ENCODE measurements at regions not wholly inside any gene's neighbourhood (a gene's known extent, or its start where the extent isn't known, plus 50 kb on each side); places are given as distances from the start of the nearest gene placed in this dataset.

DNA sequence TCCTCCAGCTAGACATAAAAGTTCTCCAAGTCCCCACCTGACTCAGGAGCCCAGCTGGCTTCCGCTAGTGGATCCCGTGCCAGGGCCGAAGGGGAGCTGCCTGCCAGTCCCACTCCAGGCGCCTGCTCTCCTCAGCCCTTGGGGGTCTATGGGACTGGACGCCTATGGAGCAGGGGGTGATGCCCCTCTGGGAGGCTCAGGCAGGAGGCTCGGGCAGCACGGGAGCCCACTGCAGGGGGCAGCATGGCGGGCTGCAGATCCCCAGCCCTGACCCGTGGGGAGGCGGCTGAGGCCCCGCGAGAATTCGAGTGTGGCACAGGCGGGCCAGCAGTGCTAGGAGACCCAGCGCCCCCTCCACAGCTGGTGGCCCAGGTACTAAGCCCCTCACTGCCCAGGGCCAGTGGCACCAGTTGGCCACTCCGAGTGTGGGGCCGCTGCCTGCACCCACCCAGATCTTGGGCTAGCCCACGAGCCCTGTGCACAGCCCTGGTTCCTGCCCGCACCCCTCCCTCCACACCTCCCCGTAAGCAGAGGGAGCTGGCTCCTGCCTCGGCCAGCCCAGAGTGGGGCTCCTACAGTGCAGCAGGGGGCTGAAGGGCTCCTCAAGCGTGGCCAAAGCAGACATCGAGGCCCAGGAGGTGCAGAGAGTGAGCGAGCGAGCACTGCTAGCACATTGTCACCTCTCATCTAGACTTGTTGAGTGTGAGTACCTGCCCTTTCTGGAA, 221.3 kb upstream of the NSMCE3 start:
- no peak overlapping the region for H3K4me3 ChIP-seq (ENCODE audit: low read length)
- TF ChIP-seq, protein P1, sequence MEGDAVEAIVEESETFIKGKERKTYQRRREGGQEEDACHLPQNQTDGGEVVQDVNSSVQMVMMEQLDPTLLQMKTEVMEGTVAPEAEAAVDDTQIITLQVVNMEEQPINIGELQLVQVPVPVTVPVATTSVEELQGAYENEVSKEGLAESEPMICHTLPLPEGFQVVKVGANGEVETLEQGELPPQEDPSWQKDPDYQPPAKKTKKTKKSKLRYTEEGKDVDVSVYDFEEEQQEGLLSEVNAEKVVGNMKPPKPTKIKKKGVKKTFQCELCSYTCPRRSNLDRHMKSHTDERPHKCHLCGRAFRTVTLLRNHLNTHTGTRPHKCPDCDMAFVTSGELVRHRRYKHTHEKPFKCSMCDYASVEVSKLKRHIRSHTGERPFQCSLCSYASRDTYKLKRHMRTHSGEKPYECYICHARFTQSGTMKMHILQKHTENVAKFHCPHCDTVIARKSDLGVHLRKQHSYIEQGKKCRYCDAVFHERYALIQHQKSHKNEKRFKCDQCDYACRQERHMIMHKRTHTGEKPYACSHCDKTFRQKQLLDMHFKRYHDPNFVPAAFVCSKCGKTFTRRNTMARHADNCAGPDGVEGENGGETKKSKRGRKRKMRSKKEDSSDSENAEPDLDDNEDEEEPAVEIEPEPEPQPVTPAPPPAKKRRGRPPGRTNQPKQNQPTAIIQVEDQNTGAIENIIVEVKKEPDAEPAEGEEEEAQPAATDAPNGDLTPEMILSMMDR (conservative IDR thresholded peaks at IDR 0.05; ENCODE audit: low read length): no peak
- no peak for DNase-seq (ENCODE audit: low read depth)

DNA sequence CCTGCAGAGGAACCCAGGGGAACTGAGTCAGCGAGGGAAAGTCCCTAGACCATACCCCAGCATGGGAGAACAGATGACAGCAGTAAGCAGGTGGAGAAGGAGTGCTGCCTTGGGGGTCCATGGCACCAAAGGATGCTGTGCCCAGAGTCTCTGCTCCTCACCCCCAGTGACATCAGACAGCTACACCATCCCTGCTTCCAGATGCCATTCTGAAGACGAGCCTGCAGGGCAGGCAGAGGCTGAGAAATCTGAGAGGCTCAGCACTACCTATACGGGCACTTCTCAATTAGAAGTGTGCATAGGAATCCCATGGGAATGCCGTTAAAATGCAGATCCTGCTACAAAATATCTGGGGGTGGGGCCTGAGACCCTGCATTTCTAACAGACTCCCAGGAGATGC, 211.3 kb upstream of the NSMCE3 start:
- DNase-seq (ENCODE audit: low read depth): no peak
- H3K4me3 ChIP-seq (ENCODE audit: low read length): no peak overlapping the region
- TF ChIP-seq, protein P1 (conservative IDR thresholded peaks at IDR 0.05; ENCODE audit: low read length): no peak

DNA sequence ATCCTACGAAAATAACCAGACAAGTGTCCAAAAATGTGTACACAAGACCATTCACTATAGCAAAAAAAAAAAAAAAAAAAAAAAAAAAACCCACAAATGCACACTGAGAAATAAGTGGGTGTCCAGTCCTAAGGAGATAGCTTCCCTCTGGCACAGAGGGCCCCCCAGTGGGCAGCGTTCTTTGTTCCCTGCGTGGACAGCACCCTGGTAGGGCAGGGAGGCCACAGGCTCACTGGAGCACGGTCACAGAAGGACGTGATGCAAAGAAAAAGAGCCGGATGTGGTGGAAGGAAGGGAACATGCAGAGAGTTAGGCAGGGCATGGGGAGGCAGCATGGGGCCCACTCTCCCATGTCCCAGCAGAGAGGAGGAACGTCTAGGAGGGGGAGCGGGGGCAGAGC, 210.7 kb upstream of the NSMCE3 start:
- no peak for DNase-seq (ENCODE audit: low read depth)
- no peak overlapping the region for H3K4me3 ChIP-seq (ENCODE audit: low read length)
- TF ChIP-seq, protein P1 (conservative IDR thresholded peaks at IDR 0.05; ENCODE audit: low read length): no peak

DNA sequence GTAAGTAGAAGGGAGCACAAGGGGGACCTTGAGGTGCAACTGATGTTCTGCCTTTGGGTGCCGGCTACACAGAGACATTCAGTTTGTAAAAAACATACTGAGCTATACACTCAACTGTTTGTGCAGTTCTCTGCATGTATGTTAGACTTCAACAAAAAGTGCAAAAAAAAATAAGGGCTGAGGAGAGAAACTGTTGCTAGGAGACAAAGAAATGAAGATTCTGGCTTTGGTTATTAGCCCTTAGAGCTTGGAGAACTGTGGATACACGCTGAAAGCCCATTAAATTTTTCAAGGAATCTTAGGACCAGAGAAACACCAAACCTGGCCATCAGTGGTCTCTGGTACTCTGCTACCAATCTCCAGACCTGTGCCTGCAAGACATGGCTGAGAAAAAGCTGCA, 207.6 kb upstream of the NSMCE3 start:
- no peak for DNase-seq (ENCODE audit: low read depth)
- TF ChIP-seq, protein P1 (conservative IDR thresholded peaks at IDR 0.05; ENCODE audit: low read length): no peak
- no peak overlapping the region for H3K4me3 ChIP-seq (ENCODE audit: low read length)

DNA sequence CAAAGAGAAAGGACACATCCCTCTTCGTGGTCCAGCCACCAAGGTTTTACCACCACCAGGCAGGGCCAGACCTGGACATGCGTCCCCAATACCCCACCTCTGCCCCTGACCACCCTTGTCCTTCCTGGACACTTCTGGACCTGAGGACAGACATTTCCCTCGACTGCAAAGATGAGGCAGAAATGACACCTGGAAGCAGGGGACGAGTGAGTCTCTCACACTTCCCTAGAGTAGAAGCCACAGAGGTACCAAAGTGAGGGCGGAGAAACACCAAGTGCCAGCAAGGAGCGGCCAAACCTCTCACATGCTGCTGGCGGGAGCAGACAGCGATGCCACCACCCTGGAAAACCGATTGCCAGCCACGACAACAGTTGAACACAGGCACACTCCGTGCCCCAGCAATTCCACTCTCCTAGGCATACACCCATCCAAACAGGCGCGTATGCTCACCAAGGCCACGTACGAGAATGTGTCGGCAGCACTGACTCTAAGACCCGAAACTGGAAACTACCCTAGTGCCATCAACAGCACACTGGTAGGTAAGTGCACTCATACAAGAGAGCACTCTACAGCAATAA, 207.0 kb upstream of the NSMCE3 start:
- no peak overlapping the region for H3K4me3 ChIP-seq (ENCODE audit: low read length)
- DNase-seq (ENCODE audit: low read depth): no peak
- TF ChIP-seq, protein P1 (conservative IDR thresholded peaks at IDR 0.05; ENCODE audit: low read length): no peak

DNA sequence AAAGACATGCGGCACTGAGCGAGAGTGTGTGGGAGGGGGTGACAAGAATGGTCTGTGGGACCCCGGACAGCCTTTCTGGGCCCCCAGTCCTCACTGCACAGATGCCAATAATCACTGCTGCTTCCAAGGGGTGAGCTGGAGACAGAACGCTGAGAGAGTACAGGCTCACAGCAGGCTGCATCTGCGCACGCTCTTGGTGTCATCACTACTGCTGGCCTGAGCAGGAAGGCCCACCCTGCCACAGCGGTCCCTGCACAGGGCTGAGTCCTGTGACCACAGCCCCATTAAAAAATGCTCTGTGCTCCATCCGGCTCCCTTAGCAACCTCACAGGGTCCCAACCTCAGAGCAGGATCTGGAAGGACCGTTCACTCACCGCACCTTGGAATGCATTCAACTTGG, 205.5 kb upstream of the NSMCE3 start:
- DNase-seq (ENCODE audit: low read depth): no peak
- TF ChIP-seq, protein P1 (conservative IDR thresholded peaks at IDR 0.05; ENCODE audit: low read length): no peak
- no peak overlapping the region for H3K4me3 ChIP-seq (ENCODE audit: low read length)

DNA sequence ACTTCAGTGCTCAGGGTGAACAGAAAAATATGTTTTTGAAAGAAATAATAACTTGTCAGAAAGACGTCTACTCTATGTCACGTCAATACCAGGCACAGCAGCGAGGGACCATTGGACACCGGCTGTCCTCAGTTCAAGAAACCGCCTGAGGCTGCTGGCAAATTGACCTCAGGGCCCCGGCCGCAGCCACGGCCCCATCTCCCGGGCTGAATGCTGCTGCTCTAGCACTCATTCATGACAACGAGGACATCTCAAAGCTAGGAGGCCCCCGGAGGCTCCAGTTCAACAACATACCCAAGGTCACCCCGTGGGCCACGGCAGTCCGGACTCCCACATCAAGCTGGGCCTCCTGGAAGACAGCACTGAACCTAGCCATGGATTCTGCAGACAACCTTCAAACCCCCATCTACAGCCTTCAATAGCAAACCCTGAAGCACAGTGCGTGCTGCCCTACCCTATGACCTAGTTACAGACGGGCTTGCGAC, 204.0 kb upstream of the NSMCE3 start:
- no peak for DNase-seq (ENCODE audit: low read depth)
- no peak overlapping the region for H3K4me3 ChIP-seq (ENCODE audit: low read length)
- TF ChIP-seq, protein P1 (conservative IDR thresholded peaks at IDR 0.05; ENCODE audit: low read length): no peak

Measured in AG10803 (cell line).